ENCODE measurements at regions not wholly inside any gene's neighbourhood (a gene's known extent, or its start where the extent isn't known, plus 50 kb on each side); places are given as distances from the start of the nearest gene placed in this dataset.

DNA sequence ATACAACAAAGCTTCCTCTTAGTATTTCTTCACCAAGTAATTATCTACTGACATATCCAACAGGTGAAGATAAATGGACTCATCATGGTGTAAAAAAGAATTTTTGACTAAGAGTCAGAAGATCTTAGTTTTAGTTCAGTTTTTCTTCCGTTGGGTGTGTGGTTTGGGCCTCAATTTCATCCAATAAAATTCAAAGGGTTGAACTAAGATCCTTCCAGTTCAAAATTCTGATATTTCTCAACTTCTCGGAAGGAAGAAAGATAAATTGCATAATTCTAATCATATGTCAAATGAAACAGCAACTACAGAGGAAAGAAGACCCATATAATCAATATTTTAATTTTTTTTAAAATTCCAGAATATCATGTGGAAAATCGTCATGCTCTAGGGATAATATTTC, 192.7 kb downstream of the SPRY1 start:
- Histone ChIP-seq H3K4me1 (peaks cover 0 to 16% (median 4%) of the 10 kb centered on the region in 6 donors), H3K36me3 (no peaks in the 10 kb centered on the region), H3K27ac (no peak overlapping the region), H3K27me3 (replicated peaks in 1 of 7) (no peaks in the 10 kb centered on the region), H3K4me3 (no peak overlapping the region), H3K9me3 (no peaks in the 10 kb centered on the region)
- intact Hi-C loops (cut with DNase I; ENCODE audit: low total_unique reads), result no loop called here
- 58 to 82% (median 73%) methylated on average over 3 of the region's 3 CpGs for WGBS, 5 donors
- TF ChIP-seq POLR2AphosphoS5 (IDR thresholded peaks at IDR 0.05), result no peak
- TF ChIP-seq POLR2A (IDR thresholded peaks at IDR 0.05), result no peak
- TF ChIP-seq, protein P1, sequence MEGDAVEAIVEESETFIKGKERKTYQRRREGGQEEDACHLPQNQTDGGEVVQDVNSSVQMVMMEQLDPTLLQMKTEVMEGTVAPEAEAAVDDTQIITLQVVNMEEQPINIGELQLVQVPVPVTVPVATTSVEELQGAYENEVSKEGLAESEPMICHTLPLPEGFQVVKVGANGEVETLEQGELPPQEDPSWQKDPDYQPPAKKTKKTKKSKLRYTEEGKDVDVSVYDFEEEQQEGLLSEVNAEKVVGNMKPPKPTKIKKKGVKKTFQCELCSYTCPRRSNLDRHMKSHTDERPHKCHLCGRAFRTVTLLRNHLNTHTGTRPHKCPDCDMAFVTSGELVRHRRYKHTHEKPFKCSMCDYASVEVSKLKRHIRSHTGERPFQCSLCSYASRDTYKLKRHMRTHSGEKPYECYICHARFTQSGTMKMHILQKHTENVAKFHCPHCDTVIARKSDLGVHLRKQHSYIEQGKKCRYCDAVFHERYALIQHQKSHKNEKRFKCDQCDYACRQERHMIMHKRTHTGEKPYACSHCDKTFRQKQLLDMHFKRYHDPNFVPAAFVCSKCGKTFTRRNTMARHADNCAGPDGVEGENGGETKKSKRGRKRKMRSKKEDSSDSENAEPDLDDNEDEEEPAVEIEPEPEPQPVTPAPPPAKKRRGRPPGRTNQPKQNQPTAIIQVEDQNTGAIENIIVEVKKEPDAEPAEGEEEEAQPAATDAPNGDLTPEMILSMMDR (IDR thresholded peaks at IDR 0.05 in 8 of 11, conservative IDR thresholded peaks at IDR 0.05 in 3 of 11), result no peak
- DNase-seq, result no peak

DNA sequence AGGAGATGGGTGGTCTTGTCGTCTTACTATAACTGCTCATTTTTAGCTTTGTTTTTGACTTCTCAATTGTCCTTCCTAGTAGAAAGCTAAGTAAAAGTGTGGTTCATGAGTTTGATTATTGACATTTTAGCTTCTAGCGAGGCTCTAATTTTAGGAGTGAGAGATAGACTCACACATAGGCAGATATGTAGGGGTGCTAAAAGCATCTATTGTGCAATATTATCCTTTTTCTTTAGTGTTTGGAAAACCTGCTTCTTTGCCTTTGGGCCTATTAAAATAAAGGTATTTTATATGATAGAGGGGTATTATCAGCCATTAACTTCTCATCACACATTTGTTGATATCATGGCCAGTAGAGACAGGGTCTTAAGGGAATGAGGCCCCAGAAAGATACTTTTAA, 195.3 kb downstream of the SPRY1 start:
- Histone ChIP-seq H3K27me3 (replicated peaks in 1 of 7) (no peaks in the 10 kb centered on the region), H3K36me3 (no peaks in the 10 kb centered on the region), H3K4me3 (no peak overlapping the region), H3K9me3 (no peaks in the 10 kb centered on the region), H3K27ac (no peak overlapping the region), H3K4me1 (peaks cover 0 to 16% (median 4%) of the 10 kb centered on the region in 6 donors)
- intact Hi-C loops (cut with DNase I; ENCODE audit: low total_unique reads), result no loop called here
- DNase-seq, result no peak
- TF ChIP-seq POLR2A (IDR thresholded peaks at IDR 0.05) (no peak), POLR2AphosphoS5 (IDR thresholded peaks at IDR 0.05) (no peak)
- TF ChIP-seq, protein P1 (IDR thresholded peaks at IDR 0.05 in 8 of 11, conservative IDR thresholded peaks at IDR 0.05 in 3 of 11), result no peak
- WGBS, 5 donors, result 94 to 97% (median 95%) methylated on average over 2 of the region's 2 CpGs

DNA sequence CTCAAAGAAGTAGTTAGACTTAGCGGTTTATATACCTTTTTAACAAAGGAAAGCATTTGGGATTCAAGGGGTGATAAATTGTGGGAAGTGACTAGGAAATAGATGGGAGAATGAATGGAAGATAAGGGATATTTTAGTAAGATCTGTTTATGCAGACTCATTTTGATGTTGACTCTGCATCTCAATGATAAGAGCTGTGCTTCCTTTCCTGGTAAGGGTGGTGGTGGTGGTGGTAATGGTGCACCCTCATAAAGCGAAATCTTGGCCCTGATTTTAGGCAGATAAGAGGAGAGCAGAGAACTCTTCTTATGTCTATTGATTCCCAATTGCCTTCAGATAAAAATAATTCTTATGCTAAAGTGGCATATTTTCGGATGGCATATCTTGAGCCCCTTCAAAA, 197.1 kb downstream of the SPRY1 start:
- TF ChIP-seq, protein P1 (IDR thresholded peaks at IDR 0.05 in 8 of 11, conservative IDR thresholded peaks at IDR 0.05 in 3 of 11), result no peak
- no peak for TF ChIP-seq POLR2AphosphoS5 (IDR thresholded peaks at IDR 0.05)
- TF ChIP-seq POLR2A (IDR thresholded peaks at IDR 0.05), result no peak
- Histone ChIP-seq H3K4me3 (no peak overlapping the region), H3K27ac (no peak overlapping the region), H3K27me3 (replicated peaks in 1 of 7) (no peaks in the 10 kb centered on the region), H3K9me3 (no peaks in the 10 kb centered on the region), H3K4me1 (peaks cover 0 to 14% (median 0%) of the 10 kb centered on the region in 6 donors), H3K36me3 (no peaks in the 10 kb centered on the region)
- WGBS, 5 donors, result 52 to 68% (median 59%) methylated on average over 3 of the region's 3 CpGs
- intact Hi-C loops (cut with DNase I; ENCODE audit: low total_unique reads), result no loop called here
- DNase-seq, result no peak

DNA sequence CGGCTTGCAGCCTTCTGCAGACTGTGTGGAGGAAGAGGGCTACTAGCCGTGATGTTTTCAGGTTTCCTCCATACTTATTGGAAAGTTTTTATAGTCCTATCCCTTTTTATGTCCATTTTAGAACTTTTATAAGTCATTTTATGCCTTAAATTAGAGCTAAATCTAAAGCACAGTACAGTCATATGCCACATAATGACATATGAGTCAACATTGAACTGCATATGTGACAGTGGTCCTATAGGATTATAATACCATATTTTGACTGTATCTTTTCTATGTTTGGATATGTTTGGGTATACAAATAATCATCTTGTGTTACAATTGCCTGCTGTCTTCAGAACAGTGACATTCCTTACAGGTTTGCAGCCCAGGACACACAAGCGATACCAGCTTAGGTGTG, 200.2 kb downstream of the SPRY1 start:
- intact Hi-C loops (cut with DNase I; ENCODE audit: low total_unique reads), result no loop called here
- no peak for DNase-seq
- 89 to 100% (median 94%) methylated on average over 3 of the region's 3 CpGs for WGBS, 5 donors
- Histone ChIP-seq H3K9me3 (no peaks in the 10 kb centered on the region), H3K27me3 (replicated peaks in 1 of 7) (no peaks in the 10 kb centered on the region), H3K27ac (no peak overlapping the region), H3K4me3 (no peak overlapping the region), H3K4me1 (peaks cover 9 to 31% (median 19%) of the 10 kb centered on the region in 6 donors), H3K36me3 (no peaks in the 10 kb centered on the region)
- no peak for TF ChIP-seq POLR2AphosphoS5 (IDR thresholded peaks at IDR 0.05)
- TF ChIP-seq, protein P1 (IDR thresholded peaks at IDR 0.05 in 8 of 11, conservative IDR thresholded peaks at IDR 0.05 in 3 of 11), result no peak
- no peak for TF ChIP-seq POLR2A (IDR thresholded peaks at IDR 0.05)
